Liver (tissue), 8 donors: ENCODE measurements at regions not wholly inside any gene's neighbourhood (a gene's known extent, or its start where the extent isn't known, plus 50 kb on each side); places are given as distances from the start of the nearest gene placed in this dataset.

ENCODE experiments used
- DNase-seq: peaks from one replicate; pipeline ENCODE4 v3.0.0-alpha.2; 2017; ENCODE audit warnings: low spot score
- H3K27ac ChIP-seq, 2 donors: one replicate each; pipeline ENCODE4 v1.7.0; 2013; ENCODE audit warnings: inconsistent platforms in 2 of 2, low read length in 2 of 2, control low read depth in 1 of 2, low read depth in 1 of 2, mild to moderate bottlenecking in 1 of 2
- H3K27me3 ChIP-seq, 4 donors: one replicate each; pipeline versions ENCODE4 v1.6.1 to v1.7.0; 2013; ENCODE audit warnings: low read length in 3 of 4, inconsistent platforms in 1 of 4, mild to moderate bottlenecking in 1 of 4, moderate library complexity in 1 of 4; ENCODE audit not compliant: control insufficient read depth in 4 of 4, insufficient read depth in 4 of 4
- H3K36me3 ChIP-seq, 4 donors: one replicate each; pipeline versions ENCODE4 v1.6.1 to v1.7.0; 2013; ENCODE audit warnings: low read length in 3 of 4, mild to moderate bottlenecking in 3 of 4, low read depth in 1 of 4, moderate library complexity in 1 of 4; ENCODE audit not compliant: control insufficient read depth in 4 of 4, insufficient read depth in 3 of 4
- H3K4me1 ChIP-seq, 4 donors: one replicate each; pipeline versions ENCODE4 v1.6.1 to v1.7.0; 2013; ENCODE audit warnings: low read length in 3 of 4, mild to moderate bottlenecking in 3 of 4, moderate library complexity in 1 of 4; ENCODE audit not compliant: control insufficient read depth in 4 of 4, insufficient read depth in 4 of 4
- H3K4me3 ChIP-seq, 3 donors: one replicate each; pipeline versions ENCODE4 v1.6.1 to v1.7.0; 2013; ENCODE audit warnings: low read length in 3 of 3, control low read depth in 1 of 3, low read depth in 1 of 3, mild to moderate bottlenecking in 1 of 3
- H3K9ac ChIP-seq, 2 donors: one replicate each; pipeline ENCODE4 v1.7.0; 2013; ENCODE audit warnings: low read length in 2 of 2, mild to moderate bottlenecking in 2 of 2, moderate library complexity in 2 of 2, control low read depth in 1 of 2, low read depth in 1 of 2
- H3K9me3 ChIP-seq, 4 donors: one replicate each; pipeline versions ENCODE4 v1.6.1 to v1.7.0; 2013; ENCODE audit warnings: low read length in 3 of 4; ENCODE audit not compliant: control insufficient read depth in 4 of 4
- ATF3 ChIP-seq: IDR thresholded peaks from 2 replicates; pipeline ENCODE4 v1.6.1; 2016; ENCODE audit warnings: antibody characterized with exemption
- CTCF ChIP-seq: fragments of 150-350 bp; IDR thresholded peaks from 2 replicates; pipeline ENCODE4 v1.5.1; 2017; ENCODE audit warnings: improper control_type of control experiment, low read depth, low read length; ENCODE audit not compliant: missing input control
- EGR1 ChIP-seq, 2 donors: IDR thresholded peaks; 2 replicates each; pipeline ENCODE4 v1.6.1; 2016 to 2018; ENCODE audit warnings: antibody characterized with exemption in 2 of 2, low read depth in 2 of 2
- FOXA1 ChIP-seq: IDR thresholded peaks from 2 replicates; pipeline ENCODE4 v1.6.1; 2016; ENCODE audit warnings: antibody characterized with exemption
- FOXA2 ChIP-seq: IDR thresholded peaks from 2 replicates; pipeline ENCODE4 v1.6.1; 2016; ENCODE audit warnings: antibody characterized with exemption
- GABPA ChIP-seq, 2 donors: IDR thresholded peaks in 1 of 2; conservative IDR thresholded peaks in 1 of 2; 2 replicates each; pipeline ENCODE4 v1.6.1; 2016; ENCODE audit warnings: antibody characterized with exemption in 2 of 2, mild to moderate bottlenecking in 1 of 2, moderate library complexity in 1 of 2
- HNF4A ChIP-seq, 2 donors: conservative IDR thresholded peaks; 2 replicates each; pipeline ENCODE4 v1.6.1; 2016; ENCODE audit warnings: antibody characterized with exemption in 2 of 2, mild to moderate bottlenecking in 2 of 2
- HNF4G ChIP-seq: IDR thresholded peaks from 2 replicates; pipeline ENCODE4 v1.6.1; 2016; ENCODE audit warnings: antibody characterized with exemption
- JUND ChIP-seq, 2 donors: IDR thresholded peaks; 2 replicates each; pipeline ENCODE4 v1.6.1; 2016; ENCODE audit warnings: antibody characterized with exemption in 2 of 2
- NR2F2 ChIP-seq: IDR thresholded peaks from 2 replicates; pipeline ENCODE4 v1.6.1; 2016; ENCODE audit warnings: antibody characterized with exemption
- RAD21 ChIP-seq, 2 donors: IDR thresholded peaks; 2 replicates each; pipeline ENCODE4 v1.6.1; 2016; ENCODE audit warnings: antibody characterized with exemption in 2 of 2, mild to moderate bottlenecking in 2 of 2
- RXRA ChIP-seq, 2 donors: IDR thresholded peaks; 2 replicates each; pipeline ENCODE4 v1.6.1; 2017 to 2018; ENCODE audit warnings: antibody characterized with exemption in 2 of 2, mild to moderate bottlenecking in 1 of 2
- SP1 ChIP-seq: IDR thresholded peaks from 2 replicates; pipeline ENCODE4 v1.6.1; 2018; ENCODE audit warnings: antibody characterized with exemption, mild to moderate bottlenecking
- TAF1 ChIP-seq: conservative IDR thresholded peaks from 2 replicates; pipeline ENCODE4 v1.6.1; 2016; ENCODE audit warnings: antibody characterized with exemption, mild to moderate bottlenecking
- YY1 ChIP-seq: IDR thresholded peaks from 2 replicates; pipeline ENCODE4 v1.6.1; 2016; ENCODE audit warnings: antibody characterized with exemption, mild to moderate bottlenecking
- WGBS: extraction: QIAGEN DNeasy Blood & Tissue Kit; methylation state at CpG from one replicate; pipeline ENCODE4 v1.1.7; 2013; 5-methylcytosine and 5-hydroxymethylcytosine counted together
- TF ChIP-seq, protein P1 (sequence below): IDR thresholded peaks from 2 replicates; pipeline ENCODE4 v1.6.1; 2016; ENCODE audit warnings: antibody characterized with exemption
- TF ChIP-seq, protein P2 (sequence below): IDR thresholded peaks from 2 replicates; pipeline ENCODE4 v1.6.1; 2016; ENCODE audit warnings: antibody characterized with exemption, mild to moderate bottlenecking
- TF ChIP-seq, protein P3 (sequence below): IDR thresholded peaks from 2 replicates; pipeline ENCODE4 v1.6.1; 2016; ENCODE audit warnings: antibody characterized with exemption
- donor health status: healthy.
- donor health status: healthy.
- donor health status: healthy.
- donor health status: healthy.
- donor health status: healthy.

- DNase-seq: no peak
- H3K9me3 ChIP-seq: no peaks in the 10 kb centered on the region
- no peak overlapping the region for H3K4me3 ChIP-seq
- no peak overlapping the region for H3K9ac ChIP-seq
- no peaks in the 10 kb centered on the region for H3K27me3 ChIP-seq
- H3K27ac ChIP-seq: no peak overlapping the region
- no peaks in the 10 kb centered on the region for H3K4me1 ChIP-seq
- no peaks in the 10 kb centered on the region for H3K36me3 ChIP-seq
- whole genome bisulfite sequencing: 92% methylated on average over 2 of the region's 2 CpGs
- TF ChIP-seq YY1 (no peak), EGR1 (IDR thresholded peaks at IDR 0.05; ENCODE audit: low read depth in 2 of 2) (no peak), ATF3 (no peak), JUND (IDR thresholded peaks at IDR 0.05) (no peak), NR2F2 (no peak), SP1 (no peak), TAF1 (no peak), CTCF (no peak), RAD21 (IDR thresholded peaks at IDR 0.05) (no peak), HNF4A (conservative IDR thresholded peaks at IDR 0.05) (no peak), HNF4G (no peak), FOXA1 (no peak), FOXA2 (no peak), RXRA (IDR thresholded peaks at IDR 0.05) (no peak), GABPA (IDR thresholded peaks at IDR 0.05 in 1 of 2, conservative IDR thresholded peaks at IDR 0.05 in 1 of 2) (no peak)
- TF ChIP-seq, protein P1, sequence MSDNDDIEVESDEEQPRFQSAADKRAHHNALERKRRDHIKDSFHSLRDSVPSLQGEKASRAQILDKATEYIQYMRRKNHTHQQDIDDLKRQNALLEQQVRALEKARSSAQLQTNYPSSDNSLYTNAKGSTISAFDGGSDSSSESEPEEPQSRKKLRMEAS: no peak
- TF ChIP-seq, protein P2, sequence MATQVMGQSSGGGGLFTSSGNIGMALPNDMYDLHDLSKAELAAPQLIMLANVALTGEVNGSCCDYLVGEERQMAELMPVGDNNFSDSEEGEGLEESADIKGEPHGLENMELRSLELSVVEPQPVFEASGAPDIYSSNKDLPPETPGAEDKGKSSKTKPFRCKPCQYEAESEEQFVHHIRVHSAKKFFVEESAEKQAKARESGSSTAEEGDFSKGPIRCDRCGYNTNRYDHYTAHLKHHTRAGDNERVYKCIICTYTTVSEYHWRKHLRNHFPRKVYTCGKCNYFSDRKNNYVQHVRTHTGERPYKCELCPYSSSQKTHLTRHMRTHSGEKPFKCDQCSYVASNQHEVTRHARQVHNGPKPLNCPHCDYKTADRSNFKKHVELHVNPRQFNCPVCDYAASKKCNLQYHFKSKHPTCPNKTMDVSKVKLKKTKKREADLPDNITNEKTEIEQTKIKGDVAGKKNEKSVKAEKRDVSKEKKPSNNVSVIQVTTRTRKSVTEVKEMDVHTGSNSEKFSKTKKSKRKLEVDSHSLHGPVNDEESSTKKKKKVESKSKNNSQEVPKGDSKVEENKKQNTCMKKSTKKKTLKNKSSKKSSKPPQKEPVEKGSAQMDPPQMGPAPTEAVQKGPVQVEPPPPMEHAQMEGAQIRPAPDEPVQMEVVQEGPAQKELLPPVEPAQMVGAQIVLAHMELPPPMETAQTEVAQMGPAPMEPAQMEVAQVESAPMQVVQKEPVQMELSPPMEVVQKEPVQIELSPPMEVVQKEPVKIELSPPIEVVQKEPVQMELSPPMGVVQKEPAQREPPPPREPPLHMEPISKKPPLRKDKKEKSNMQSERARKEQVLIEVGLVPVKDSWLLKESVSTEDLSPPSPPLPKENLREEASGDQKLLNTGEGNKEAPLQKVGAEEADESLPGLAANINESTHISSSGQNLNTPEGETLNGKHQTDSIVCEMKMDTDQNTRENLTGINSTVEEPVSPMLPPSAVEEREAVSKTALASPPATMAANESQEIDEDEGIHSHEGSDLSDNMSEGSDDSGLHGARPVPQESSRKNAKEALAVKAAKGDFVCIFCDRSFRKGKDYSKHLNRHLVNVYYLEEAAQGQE: no peak
- TF ChIP-seq, protein P3, sequence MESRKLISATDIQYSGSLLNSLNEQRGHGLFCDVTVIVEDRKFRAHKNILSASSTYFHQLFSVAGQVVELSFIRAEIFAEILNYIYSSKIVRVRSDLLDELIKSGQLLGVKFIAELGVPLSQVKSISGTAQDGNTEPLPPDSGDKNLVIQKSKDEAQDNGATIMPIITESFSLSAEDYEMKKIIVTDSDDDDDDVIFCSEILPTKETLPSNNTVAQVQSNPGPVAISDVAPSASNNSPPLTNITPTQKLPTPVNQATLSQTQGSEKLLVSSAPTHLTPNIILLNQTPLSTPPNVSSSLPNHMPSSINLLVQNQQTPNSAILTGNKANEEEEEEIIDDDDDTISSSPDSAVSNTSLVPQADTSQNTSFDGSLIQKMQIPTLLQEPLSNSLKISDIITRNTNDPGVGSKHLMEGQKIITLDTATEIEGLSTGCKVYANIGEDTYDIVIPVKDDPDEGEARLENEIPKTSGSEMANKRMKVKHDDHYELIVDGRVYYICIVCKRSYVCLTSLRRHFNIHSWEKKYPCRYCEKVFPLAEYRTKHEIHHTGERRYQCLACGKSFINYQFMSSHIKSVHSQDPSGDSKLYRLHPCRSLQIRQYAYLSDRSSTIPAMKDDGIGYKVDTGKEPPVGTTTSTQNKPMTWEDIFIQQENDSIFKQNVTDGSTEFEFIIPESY: no peak
These were observed 436.4 kb upstream of the ONECUT1 start for GRCh38 chr15:53226559-53226958.

DNA sequence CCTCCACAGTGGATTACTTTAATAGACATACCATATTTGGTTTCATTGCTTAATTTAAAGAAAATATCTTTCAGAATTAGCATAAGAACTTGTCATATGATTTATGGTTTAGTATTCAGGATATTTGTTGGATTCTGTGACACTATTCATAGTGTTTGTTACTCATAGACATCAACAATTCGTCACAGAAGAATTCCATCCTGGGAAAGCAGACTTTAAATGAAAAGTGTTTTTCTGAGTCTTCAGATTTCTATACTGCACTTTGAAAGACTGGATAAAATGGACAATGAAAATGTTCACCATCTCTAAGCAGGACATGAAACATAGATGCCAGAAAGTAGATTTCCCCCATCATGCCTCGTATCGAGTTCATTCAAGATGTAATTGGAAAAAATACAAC is 435.6 kb upstream of the ONECUT1 start:
- H3K4me1 ChIP-seq: no peaks in the 10 kb centered on the region
- no peak overlapping the region for H3K4me3 ChIP-seq
- H3K27me3 ChIP-seq: no peaks in the 10 kb centered on the region
- WGBS: 65% methylated on average over 3 of the region's 3 CpGs
- TF ChIP-seq TAF1 (no peak), ATF3 (no peak), RXRA (IDR thresholded peaks at IDR 0.05) (no peak), GABPA (IDR thresholded peaks at IDR 0.05 in 1 of 2, conservative IDR thresholded peaks at IDR 0.05 in 1 of 2) (no peak), FOXA1 (no peak), FOXA2 (no peak), YY1 (no peak), JUND (IDR thresholded peaks at IDR 0.05) (no peak), HNF4G (no peak), SP1 (no peak), EGR1 (IDR thresholded peaks at IDR 0.05; ENCODE audit: low read depth in 2 of 2) (no peak)
- TF ChIP-seq, protein P1: no peak
- TF ChIP-seq, protein P3: no peak
- no peak for DNase-seq
- H3K9me3 ChIP-seq: no peaks in the 10 kb centered on the region
- no peaks in the 10 kb centered on the region for H3K36me3 ChIP-seq
- H3K27ac ChIP-seq: no peak overlapping the region
- no peak overlapping the region for H3K9ac ChIP-seq
